GM19328 (cell line): ENCODE measurements at regions not wholly inside any gene's neighbourhood (a gene's known extent, or its start where the extent isn't known, plus 50 kb on each side); places are given as distances from the start of the nearest gene placed in this dataset.

Source experiments
- ATAC-seq: cut with Tn5 transposase; IDR thresholded peaks from one replicate; pipeline ENCODE4 v1.9.1; 2021; ENCODE audit warnings: mild to moderate bottlenecking, moderate library complexity; ENCODE audit not compliant: unreplicated experiment

- ATAC-seq, result no peak
Observed at GRCh38 chr6:137751768-137752560, 115.1 kb upstream of the TNFAIP3 start.

DNA sequence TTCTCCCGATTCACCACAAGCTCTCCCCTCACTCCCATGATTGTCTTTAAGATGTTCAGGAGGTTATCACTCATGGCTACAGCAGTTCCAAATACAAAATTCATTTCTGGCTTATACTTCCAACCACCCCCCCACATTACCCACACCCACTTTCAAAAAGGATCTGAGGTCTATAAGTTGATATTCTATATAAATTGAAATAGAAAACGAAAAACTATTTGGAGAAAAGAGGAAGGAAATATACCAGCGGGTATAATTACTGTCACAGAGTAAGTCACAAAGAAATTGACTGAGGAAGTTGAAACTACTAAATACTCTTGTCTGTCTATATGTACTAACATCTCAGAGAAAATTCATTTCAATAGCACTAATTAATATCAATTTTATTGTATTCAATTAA, 112.7 kb upstream of the TNFAIP3 start:
- ATAC-seq, result peak; percentile 75

- ATAC-seq, result peak; percentile 27
Observed at GRCh38 chr6:137754866-137755265, 112.2 kb upstream of the TNFAIP3 start.

DNA sequence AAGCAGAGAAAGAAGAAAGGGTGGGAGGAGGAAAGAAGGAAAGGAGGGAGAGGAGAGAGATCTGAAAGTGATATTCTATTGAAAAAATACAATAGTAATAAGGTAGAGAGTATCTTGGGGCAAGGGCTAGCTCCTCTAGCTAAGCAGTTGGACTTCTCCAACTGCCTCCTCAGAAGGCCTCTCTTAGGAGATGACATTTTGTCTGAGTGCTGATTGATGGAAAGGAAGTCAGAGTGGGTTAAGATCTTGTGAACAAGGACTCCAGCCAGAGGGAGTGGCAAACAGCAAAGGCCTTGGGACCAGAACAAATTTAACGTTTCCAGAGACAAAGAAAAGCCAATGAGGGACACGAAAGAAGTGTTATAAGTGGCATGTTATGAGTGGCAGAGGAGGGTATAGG, 111.8 kb upstream of the TNFAIP3 start:
- no peak for ATAC-seq

DNA sequence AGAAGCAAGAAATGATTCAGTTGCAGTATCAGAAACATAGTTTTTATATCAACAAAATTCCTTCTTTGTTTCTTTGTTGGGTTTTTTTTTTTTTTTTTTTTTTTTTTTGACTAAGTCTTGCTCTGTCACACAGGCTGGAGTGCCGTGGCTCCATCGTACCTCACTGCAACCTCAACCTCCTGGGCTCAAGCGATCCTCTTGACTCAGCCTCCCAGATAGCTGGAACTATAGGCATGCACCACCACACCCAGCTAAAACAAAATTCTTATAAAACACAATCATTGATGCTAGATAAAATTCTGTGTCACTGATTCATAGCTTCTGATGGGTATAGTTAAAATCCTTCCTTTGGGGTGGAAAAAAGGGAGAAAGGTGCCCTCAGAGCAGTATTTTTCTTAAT, 110.3 kb upstream of the TNFAIP3 start:
- ATAC-seq, result no peak

GRCh38 chr6:137758661-137759060, 108.4 kb upstream of the TNFAIP3 start:
- no peak for ATAC-seq

DNA sequence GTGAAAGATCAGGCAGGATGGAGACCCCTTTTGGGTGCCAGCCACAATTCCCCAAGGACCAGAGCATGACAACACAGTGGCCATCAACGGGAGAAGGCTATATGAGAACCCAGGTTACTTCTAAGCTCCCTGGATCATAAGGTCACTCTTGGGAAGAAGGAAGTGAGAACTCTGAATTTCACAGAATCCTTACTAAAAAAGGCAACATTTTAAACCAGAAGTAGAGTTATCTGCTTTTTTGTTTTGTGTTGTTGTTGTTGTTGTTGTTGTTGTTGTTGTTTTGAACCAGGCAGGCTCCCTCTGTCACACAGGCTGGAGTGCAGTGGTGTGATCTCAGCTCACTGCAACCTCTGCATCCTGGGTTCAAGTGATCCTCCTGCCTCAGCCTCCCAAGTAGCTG, 107.4 kb upstream of the TNFAIP3 start:
- no peak for ATAC-seq

DNA sequence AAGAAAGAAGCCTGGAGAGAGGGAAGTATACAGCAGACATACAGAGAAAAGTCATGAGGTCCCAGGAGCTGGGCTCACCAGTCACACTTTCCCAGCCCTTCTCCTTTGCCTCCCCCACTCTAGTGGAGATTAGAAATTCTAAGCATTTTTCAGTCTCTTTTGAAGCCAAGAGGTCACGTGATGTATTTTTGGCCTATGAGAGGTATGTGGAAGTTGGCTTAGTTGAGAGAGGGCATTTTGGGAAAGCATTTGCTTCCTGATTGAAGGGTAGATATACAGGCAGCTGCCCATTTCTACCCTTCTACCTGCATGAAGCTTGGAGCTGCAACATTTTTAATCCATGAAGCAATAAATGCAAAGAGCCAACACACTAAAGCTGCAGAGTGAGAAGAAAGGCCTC, 106.0 kb upstream of the TNFAIP3 start:
- ATAC-seq, result no peak

DNA sequence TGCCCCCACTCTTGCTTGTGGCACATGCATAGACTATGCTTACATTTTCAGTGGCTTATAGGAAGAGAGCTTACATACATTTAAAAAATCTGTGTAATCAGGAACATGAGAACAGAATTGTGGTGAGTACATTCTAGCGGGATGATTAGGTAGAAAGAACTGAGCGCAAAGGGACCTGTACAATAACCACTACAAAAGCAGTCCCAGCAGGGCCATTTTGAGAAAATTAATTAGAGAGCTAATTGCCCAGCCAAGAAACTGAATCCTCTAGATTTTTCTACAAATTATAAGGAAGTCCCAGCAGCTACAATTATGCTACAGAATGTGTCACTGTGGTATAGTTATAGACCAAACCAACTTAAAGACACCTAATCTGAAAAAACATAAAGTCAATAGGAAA, 105.6 kb upstream of the TNFAIP3 start:
- no peak for ATAC-seq

GRCh38 chr6:137762168-137763090, 104.6 kb upstream of the TNFAIP3 start:
- ATAC-seq, result no peak

DNA sequence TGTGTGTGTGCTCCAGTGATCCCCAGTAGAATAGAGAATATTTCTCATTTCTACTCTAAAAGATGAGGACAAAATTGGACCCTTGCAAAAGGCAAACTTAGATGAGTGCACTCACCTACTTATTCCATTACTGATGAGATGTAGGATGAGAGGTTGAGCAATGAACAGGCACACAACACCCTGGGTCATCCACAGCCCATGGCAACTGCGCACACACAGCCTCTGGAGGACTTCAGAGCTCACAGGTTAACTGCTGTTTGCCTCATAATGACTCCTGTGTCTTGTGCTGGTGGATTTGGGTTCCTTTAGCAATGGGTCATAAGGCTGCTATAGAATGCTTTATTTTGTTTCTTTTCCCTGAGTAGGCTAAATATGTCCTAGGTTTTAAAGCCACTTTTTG, 103.6 kb upstream of the TNFAIP3 start:
- no peak for ATAC-seq

GRCh38 chr6:137763886-137764285, 103.2 kb upstream of the TNFAIP3 start:
- no peak for ATAC-seq

DNA sequence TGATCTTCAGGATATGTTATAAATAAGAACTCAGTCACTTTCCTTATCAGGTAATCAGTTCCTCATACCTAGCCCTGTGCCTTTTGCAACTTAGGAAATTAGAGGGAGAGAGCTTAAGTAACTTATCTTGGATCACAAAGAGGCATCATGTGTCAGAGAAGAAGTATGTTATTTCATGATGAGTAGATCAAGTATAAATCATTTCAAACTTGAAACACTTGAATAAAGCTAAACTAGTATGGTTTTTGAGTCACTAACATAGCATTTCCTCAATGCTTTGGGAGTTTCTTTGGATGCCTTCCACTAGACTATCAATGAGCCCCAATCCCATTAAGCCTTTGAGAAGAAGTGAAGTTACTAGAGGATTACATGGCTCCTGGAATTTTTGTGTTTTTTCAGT, 102.6 kb upstream of the TNFAIP3 start:
- no peak for ATAC-seq

- ATAC-seq, result no peak
Observed at GRCh38 chr6:137765059-137765458, 102.0 kb upstream of the TNFAIP3 start.

DNA sequence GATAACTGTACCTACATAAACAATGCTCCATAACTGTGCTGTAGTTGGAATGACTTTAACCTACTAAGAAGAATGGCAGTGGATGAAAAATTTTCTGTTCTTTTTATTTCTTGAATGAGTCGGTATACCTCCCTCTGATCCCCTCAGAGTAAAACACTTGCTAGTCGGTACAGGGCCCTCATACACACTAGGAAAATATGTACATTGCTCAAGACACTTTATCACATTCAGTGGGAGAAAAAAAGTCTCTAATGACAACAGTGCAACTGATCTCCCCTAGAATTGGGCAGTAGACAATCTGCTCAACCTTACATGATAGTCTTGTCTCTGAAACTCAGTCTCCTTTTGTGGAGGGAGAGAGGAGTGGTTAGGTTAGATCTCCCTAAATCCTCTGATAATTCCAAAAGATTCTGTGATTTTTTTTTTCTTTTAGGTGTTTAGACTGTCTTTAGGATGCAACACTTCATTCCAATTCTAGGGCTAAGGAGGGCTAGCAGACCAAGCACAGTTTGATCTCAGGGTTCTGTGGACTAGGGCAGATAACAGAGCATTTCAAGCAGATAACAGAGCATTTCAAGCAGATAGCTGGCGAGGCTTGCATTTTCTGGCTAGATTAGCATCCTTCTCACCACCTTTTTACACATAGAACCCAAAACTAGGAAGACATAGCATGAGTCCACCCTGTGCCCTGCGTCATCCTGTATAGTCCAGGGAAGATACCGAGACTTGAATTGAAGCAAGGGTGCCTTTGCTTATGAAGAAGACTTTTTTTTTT, 100.3 kb upstream of the TNFAIP3 start:
- no peak for ATAC-seq

DNA sequence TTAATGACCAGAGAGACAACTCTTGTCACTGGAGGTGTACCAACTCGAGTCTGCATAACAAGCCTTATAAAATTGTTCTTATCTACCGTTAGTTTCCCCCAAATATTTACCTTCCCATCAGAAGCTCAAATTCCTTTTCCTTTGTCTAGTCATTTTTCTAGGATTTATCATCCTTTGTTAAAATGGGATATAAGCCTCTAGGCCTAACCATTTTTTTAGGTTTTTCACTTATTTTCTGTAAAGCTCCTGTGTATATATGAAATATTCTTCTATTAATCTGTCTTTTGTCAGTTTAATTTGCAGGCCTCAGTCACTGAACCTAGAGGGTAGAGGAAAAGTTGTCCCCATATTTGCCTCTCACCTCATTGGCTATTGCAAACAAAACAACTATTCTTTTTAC, 99.6 kb upstream of the TNFAIP3 start:
- no peak for ATAC-seq

- peak; percentile 61 for ATAC-seq
Observed at GRCh38 chr6:137767911-137768690, 99.0 kb upstream of the TNFAIP3 start.

- no peak for ATAC-seq
Observed at GRCh38 chr6:137768935-137769334, 98.1 kb upstream of the TNFAIP3 start.

DNA sequence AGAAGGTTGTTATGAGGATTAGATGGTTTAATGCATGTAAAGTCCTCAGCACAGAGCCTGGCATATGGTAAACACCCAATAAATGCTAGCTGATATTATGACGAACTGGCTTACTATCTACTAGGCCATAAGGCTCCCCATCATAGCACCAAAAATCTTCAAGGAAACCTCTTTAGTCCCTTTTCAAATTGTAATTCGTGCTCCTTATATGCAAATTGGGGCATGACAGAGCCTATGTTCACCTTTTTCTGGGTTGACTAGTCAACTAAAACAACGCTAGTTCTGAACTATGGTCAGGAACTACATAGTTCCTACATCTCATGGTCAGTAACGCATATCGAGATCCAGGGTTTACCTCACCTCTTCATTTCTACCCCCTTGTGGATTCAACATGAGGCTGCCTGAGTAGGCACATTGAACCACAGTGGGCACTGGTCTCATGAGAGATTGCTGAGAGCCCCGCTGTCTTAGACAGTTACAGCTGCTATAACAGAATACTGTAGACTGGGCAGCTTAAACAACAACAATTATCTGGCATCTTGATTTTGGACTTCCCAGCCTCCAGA, 97.2 kb upstream of the TNFAIP3 start:
- no peak for ATAC-seq

DNA sequence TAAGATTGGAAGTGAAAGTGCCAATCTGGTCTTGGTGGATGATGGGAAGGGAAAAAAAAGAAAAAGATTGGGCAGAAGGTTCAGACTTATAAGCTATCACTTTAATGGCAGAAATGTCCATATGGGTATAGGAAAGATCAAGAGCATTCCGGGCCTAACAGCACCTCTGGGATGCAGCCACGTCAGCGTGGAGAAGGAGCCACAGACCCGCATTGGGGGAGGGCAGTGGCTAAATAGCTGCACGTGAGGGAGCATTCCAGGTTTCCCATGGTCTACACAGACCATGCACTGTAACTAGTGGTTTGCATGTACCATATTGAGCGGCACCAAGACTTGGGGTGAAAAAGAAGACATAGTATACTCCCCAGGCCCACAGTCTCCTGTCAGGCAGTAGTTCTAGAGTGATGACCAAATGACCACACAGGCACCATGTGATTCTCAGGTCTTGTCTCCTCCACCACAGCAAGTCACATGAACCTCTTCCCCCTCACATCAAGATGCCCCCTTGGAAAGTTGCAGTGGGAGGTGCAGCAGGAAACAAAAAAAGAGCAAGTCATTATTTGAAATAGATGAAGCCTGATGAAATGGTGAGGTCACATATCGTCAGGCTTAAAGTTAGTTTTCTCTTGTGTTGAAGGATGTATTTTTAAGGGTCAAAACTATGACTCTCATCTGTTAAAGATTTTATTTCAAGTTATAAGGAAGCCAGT, 94.4 kb upstream of the TNFAIP3 start:
- ATAC-seq, result no peak
